ENCODE measurements at regions not wholly inside any gene's neighbourhood (a gene's known extent, or its start where the extent isn't known, plus 50 kb on each side); places are given as distances from the start of the nearest gene placed in this dataset.

GRCh38 chr9:78493166-78493742 is 196.3 kb downstream of the PSAT1 start:
- TF ChIP-seq, protein P1, sequence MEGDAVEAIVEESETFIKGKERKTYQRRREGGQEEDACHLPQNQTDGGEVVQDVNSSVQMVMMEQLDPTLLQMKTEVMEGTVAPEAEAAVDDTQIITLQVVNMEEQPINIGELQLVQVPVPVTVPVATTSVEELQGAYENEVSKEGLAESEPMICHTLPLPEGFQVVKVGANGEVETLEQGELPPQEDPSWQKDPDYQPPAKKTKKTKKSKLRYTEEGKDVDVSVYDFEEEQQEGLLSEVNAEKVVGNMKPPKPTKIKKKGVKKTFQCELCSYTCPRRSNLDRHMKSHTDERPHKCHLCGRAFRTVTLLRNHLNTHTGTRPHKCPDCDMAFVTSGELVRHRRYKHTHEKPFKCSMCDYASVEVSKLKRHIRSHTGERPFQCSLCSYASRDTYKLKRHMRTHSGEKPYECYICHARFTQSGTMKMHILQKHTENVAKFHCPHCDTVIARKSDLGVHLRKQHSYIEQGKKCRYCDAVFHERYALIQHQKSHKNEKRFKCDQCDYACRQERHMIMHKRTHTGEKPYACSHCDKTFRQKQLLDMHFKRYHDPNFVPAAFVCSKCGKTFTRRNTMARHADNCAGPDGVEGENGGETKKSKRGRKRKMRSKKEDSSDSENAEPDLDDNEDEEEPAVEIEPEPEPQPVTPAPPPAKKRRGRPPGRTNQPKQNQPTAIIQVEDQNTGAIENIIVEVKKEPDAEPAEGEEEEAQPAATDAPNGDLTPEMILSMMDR (IDR thresholded peaks at IDR 0.05; ENCODE audit: unreplicated experiment), result no peak
- CTCF ChIA-PET, result no interaction called here
- intact Hi-C loops (cut with micrococcal nuclease; ENCODE audit: unreplicated experiment), result no loop called here
- no TSS peak for BruUV-seq (replicated peaks)
- Mint-ChIP-seq H3K9me3 (ENCODE audit: low read depth, unreplicated experiment) (peaks cover 2% of the 10 kb centered on the region), H3K36me3 (ENCODE audit: insufficient read depth, unreplicated experiment) (no peaks in the 10 kb centered on the region), H3K4me1 (ENCODE audit: low read depth, unreplicated experiment) (no peaks in the 10 kb centered on the region), H3K27me3 (ENCODE audit: unreplicated experiment) (no peaks in the 10 kb centered on the region), H3K27ac (ENCODE audit: unreplicated experiment) (no peak overlapping the region), H3K4me3 (ENCODE audit: low read depth, unreplicated experiment) (no peak overlapping the region)
- no peak for DNase-seq

DNA sequence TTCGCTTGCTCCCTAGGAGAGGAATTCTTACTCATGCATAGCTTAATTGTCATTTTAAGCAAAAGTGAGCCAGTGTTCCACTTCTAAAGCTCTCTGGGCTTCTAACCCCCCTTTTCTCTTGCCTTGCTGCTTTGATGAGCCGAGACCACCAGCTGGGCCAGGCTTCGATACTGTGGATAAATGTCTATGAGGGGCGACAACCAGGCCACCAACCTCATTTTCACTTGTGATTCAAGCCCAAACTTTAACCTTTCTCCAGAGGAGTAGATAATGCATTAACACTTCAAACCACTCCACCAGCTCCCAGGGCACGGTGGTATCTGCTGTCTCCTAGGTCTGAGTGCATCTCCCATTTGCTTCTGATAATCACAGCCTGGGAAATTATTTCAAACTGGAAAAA is 205.6 kb downstream of the PSAT1 start:
- TF ChIP-seq, protein P1 (IDR thresholded peaks at IDR 0.05; ENCODE audit: unreplicated experiment), result no peak
- H3K4me1 Mint-ChIP-seq (ENCODE audit: low read depth, unreplicated experiment), result no peaks in the 10 kb centered on the region
- H3K4me3 Mint-ChIP-seq (ENCODE audit: low read depth, unreplicated experiment), result no peak overlapping the region
- no peaks in the 10 kb centered on the region for H3K9me3 Mint-ChIP-seq (ENCODE audit: low read depth, unreplicated experiment)
- BruUV-seq (replicated peaks), result no TSS peak
- no peak for DNase-seq
- H3K27ac Mint-ChIP-seq (ENCODE audit: unreplicated experiment), result no peak overlapping the region
- no peaks in the 10 kb centered on the region for H3K36me3 Mint-ChIP-seq (ENCODE audit: insufficient read depth, unreplicated experiment)
- intact Hi-C loops (cut with micrococcal nuclease; ENCODE audit: unreplicated experiment), result no loop called here
- H3K27me3 Mint-ChIP-seq (ENCODE audit: unreplicated experiment), result no peaks in the 10 kb centered on the region
- CTCF ChIA-PET, result interaction anchor here (0.7 kb wide), 1 partner anchor 54 kb away, joined by 4 read pairs; no protein-coding TSS in a partner anchor

DNA sequence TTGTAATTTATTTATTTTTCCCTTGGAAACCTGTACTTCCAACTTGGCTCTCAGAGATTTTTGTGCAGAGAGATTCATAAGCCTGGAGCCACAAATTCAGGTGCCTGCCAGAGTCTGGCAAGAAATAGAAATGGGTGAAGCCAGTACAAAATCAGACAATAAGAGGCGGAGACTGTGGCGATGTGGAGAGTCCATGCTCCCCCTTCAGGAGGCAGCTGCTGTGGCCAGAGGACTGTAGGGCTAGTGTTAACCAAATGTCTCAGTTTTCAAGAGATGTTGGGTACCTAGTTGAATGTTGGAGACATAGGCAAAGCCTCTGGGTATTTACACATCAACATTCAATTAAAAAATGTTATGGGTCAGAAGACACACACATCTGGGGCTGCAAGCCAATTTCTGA is 208.6 kb downstream of the PSAT1 start:
- Mint-ChIP-seq H3K27ac (ENCODE audit: unreplicated experiment) (no peak overlapping the region), H3K36me3 (ENCODE audit: insufficient read depth, unreplicated experiment) (no peaks in the 10 kb centered on the region), H3K4me3 (ENCODE audit: low read depth, unreplicated experiment) (no peak overlapping the region), H3K27me3 (ENCODE audit: unreplicated experiment) (no peaks in the 10 kb centered on the region), H3K4me1 (ENCODE audit: low read depth, unreplicated experiment) (no peaks in the 10 kb centered on the region), H3K9me3 (ENCODE audit: low read depth, unreplicated experiment) (no peaks in the 10 kb centered on the region)
- CTCF ChIA-PET, result interaction anchor here (0.7 kb wide), 1 partner anchor 945 kb away, joined by 3 read pairs; no protein-coding TSS in a partner anchor
- TF ChIP-seq, protein P1 (IDR thresholded peaks at IDR 0.05; ENCODE audit: unreplicated experiment), result no peak
- no TSS peak for BruUV-seq (replicated peaks)
- no peak for DNase-seq
- intact Hi-C loops (cut with micrococcal nuclease; ENCODE audit: unreplicated experiment), result no loop called here

DNA sequence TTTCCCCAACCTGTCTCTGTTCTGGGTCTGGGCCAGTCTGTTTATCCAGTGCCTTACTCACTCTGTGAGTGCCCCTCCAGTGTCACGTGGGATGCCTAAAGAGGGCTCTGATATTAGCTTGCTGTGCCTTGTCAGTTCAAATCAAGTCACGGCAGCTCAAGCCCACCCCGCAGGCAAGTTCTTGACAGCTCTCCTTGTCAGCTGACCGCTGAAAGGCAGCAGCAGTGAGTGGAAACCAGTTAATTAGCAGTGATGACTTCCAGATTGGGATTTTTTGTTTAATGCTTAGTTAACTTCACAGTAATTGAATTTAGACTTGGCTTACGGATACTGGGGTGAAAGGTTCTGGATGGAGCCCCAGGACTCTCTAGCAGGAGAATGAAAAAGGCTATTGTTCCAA is 210.1 kb downstream of the PSAT1 start:
- Mint-ChIP-seq H3K4me3 (ENCODE audit: low read depth, unreplicated experiment) (no peak overlapping the region), H3K36me3 (ENCODE audit: insufficient read depth, unreplicated experiment) (no peaks in the 10 kb centered on the region), H3K9me3 (ENCODE audit: low read depth, unreplicated experiment) (no peaks in the 10 kb centered on the region), H3K27me3 (ENCODE audit: unreplicated experiment) (no peaks in the 10 kb centered on the region), H3K4me1 (ENCODE audit: low read depth, unreplicated experiment) (no peaks in the 10 kb centered on the region), H3K27ac (ENCODE audit: unreplicated experiment) (no peak overlapping the region)
- CTCF ChIA-PET, result no interaction called here
- TF ChIP-seq, protein P1 (IDR thresholded peaks at IDR 0.05; ENCODE audit: unreplicated experiment), result no peak
- intact Hi-C loops (cut with micrococcal nuclease; ENCODE audit: unreplicated experiment), result no loop called here
- no peak for DNase-seq
- BruUV-seq (replicated peaks), result no TSS peak
